Stomach (tissue), 4 donors: ENCODE measurements at regions not wholly inside any gene's neighbourhood (a gene's known extent, or its start where the extent isn't known, plus 50 kb on each side); places are given as distances from the start of the nearest gene placed in this dataset.

Experiments used
- CTCF ChIP-seq, 7 experiments: fragments of 450-650 bp in 4 of 7; fragments of 200-600 bp in 3 of 7; sonication (generic) in 3 of 7; IDR thresholded peaks; one replicate each; pipeline ENCODE4 v1.5.1; 2016 to 2019; ENCODE audit warnings: antibody characterized with exemption in 7 of 7, control low read depth in 2 of 7, mild to moderate bottlenecking in 1 of 7
- EP300 ChIP-seq: sonication (generic); formaldehyde crosslinking; IDR thresholded peaks from one replicate; pipeline ENCODE4 v1.6.1; 2017; ENCODE audit warnings: antibody characterized with exemption
- POLR2A ChIP-seq, 4 donors: fragments of 450-650 bp; IDR thresholded peaks; one replicate each; pipeline ENCODE4 v1.6.1; 2016; ENCODE audit warnings: antibody characterized with exemption in 4 of 4, control low read depth in 2 of 4, mild to moderate bottlenecking in 1 of 4, moderate library complexity in 1 of 4

- no peak for TF ChIP-seq CTCF (IDR thresholded peaks at IDR 0.05)
- no peak for TF ChIP-seq POLR2A (IDR thresholded peaks at IDR 0.05)
- no peak for TF ChIP-seq EP300
Observed at GRCh38 chr4:53906606-53907190, 157.7 kb downstream of the CHIC2 start.
